ENCODE measurements at regions not wholly inside any gene's neighbourhood (a gene's known extent, or its start where the extent isn't known, plus 50 kb on each side); places are given as distances from the start of the nearest gene placed in this dataset.

GRCh38 chr2:37842732-37843440, 82.2 kb upstream of the RMDN2 start:
- TF ChIP-seq ELF1 (IDR thresholded peaks at IDR 0.05; ENCODE audit: borderline replicate concordance, low read depth) = no peak
- TF ChIP-seq POLR2A (IDR thresholded peaks at IDR 0.05; ENCODE audit: borderline replicate concordance, extremely low read depth, insufficient read depth, insufficient read length) = no peak
- TF ChIP-seq SRF (IDR thresholded peaks at IDR 0.05; ENCODE audit: low read depth) = no peak
- TF ChIP-seq EZH2phosphoT487 (IDR thresholded peaks at IDR 0.05; ENCODE audit: borderline replicate concordance) = no peak
- TF ChIP-seq TCF7L2 (IDR thresholded peaks at IDR 0.05; ENCODE audit: borderline replicate concordance, extremely low read depth, insufficient read depth, insufficient read length) = no peak
- TF ChIP-seq CTCF (IDR thresholded peaks at IDR 0.05 in 2 of 3, conservative IDR thresholded peaks at IDR 0.05 in 1 of 3; ENCODE audit: borderline replicate concordance in 1 of 3, insufficient read depth in 1 of 3, low read depth in 2 of 3, low read length in 2 of 3) = no peak
- TF ChIP-seq EZH2 (IDR thresholded peaks at IDR 0.05) = no peak
- TF ChIP-seq ZFX (IDR thresholded peaks at IDR 0.05) = no peak
- TF ChIP-seq ZBTB33 (IDR thresholded peaks at IDR 0.05; ENCODE audit: extremely low read depth, insufficient replicate concordance, low read length) = no peak
- no peak for TF ChIP-seq MAX (IDR thresholded peaks at IDR 0.05)
- no peak for TF ChIP-seq EGR1 (IDR thresholded peaks at IDR 0.05; ENCODE audit: low read depth)
- no peak for TF ChIP-seq REST (IDR thresholded peaks at IDR 0.05; ENCODE audit: low read depth)
- TF ChIP-seq RAD21 (IDR thresholded peaks at IDR 0.05; ENCODE audit: low read depth) = no peak
- TF ChIP-seq CBX3 (IDR thresholded peaks at IDR 0.05; ENCODE audit: low read depth) = no peak
- TF ChIP-seq SP1 (IDR thresholded peaks at IDR 0.05; ENCODE audit: low read depth) = no peak
- TF ChIP-seq SIN3A (IDR thresholded peaks at IDR 0.05; ENCODE audit: low read depth) = no peak
- TF ChIP-seq ATF3 (IDR thresholded peaks at IDR 0.05) = no peak
- TF ChIP-seq FOSL1 (IDR thresholded peaks at IDR 0.05; ENCODE audit: low read depth) = no peak
- DNase-seq (ENCODE audit: low read depth, low spot score) (no peak), ATAC-seq (no peak)
- Histone ChIP-seq H2AFZ (ENCODE audit: low read depth, low read length, poor library complexity, severe bottlenecking) (no peak overlapping the region), H3K4me3 (replicated peaks in 1 of 2; ENCODE audit: low read depth in 1 of 2, low read length in 2 of 2) (no peak overlapping the region), H3K4me1 (ENCODE audit: control insufficient read depth in 1 of 2, insufficient read depth in 2 of 2, low read length in 2 of 2) (no peaks in the 10 kb centered on the region), H3K9me2 (ENCODE audit: insufficient read depth) (no peaks in the 10 kb centered on the region), H3K9me3 (ENCODE audit: control insufficient read depth in 1 of 2, insufficient read depth in 1 of 2, low read depth in 1 of 2, low read length in 2 of 2) (no peaks in the 10 kb centered on the region), H4K20me1 (ENCODE audit: insufficient read depth) (no peaks in the 10 kb centered on the region), H3K27me3 (ENCODE audit: insufficient read depth, low read length) (no peaks in the 10 kb centered on the region), H3K36me3 (ENCODE audit: control insufficient read depth in 1 of 2, insufficient read depth in 2 of 2, low read length in 2 of 2) (no peaks in the 10 kb centered on the region), H3K27ac (ENCODE audit: low read depth, low read length) (no peak overlapping the region), H3K9ac (ENCODE audit: low read length) (no peak overlapping the region), H3K79me2 (ENCODE audit: insufficient read depth, low read length) (no peaks in the 10 kb centered on the region), H3K4me2 (ENCODE audit: low read length) (no peak overlapping the region)
- intact Hi-C loops (cut with micrococcal nuclease) = no loop called here
- ChIA-PET RAD21 (ENCODE audit: low non-redundant PET in 1 of 2, low total read pairs in 2 of 2, uncharacterized antibody in 2 of 2, unreplicated experiment in 2 of 2) (no interaction called here), POLR2A (no interaction called here), CTCF (no interaction called here)
- BruUV-seq (replicated peaks) = no TSS peak

All from HCT116 (cell line).